ENCODE measurements at regions not wholly inside any gene's neighbourhood (a gene's known extent, or its start where the extent isn't known, plus 50 kb on each side); places are given as distances from the start of the nearest gene placed in this dataset.

DNA sequence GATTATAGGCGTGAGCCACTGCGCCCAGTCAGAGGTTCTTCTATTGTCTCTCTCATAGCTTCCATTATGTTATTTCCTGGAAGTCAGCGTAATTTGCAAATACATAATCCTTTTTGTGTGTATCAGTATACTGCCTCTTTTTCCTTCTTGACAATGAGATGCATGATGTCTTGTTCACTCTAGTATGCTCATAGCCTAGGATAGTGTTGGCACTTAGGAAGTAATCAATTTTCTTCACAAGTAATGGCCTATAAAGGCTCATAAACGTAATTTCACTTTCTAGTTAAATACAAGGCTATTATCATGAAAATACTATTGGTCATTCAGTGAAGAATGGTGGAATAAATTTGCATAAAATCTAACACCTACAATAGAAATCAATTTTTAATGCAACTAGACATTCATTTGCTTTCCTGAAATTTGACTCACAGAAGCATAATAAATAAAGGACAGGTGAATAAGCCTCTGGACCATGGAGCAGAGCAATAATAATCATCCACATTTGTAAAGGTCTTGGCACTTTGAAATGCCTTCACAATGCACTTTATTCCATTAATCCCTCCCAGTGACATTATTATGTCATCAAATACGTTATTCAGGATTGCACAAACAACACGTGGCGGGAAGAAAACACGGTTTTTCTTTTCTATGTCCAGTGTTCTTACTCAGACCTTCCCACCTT lies 366.9 kb upstream of the BTBD3 start:
- WGBS, 2 experiments (ENCODE audit: extremely low coverage in 1 of 2, insufficient coverage in 1 of 2, insufficient read length in 1 of 2, insufficient replicate concordance in 2 of 2, low coverage in 1 of 2, low lambda C conversion rate in 2 of 2, missing lambda C conversion rate in 1 of 2), result 85% methylated on average over 8 of the region's 8 CpGs; no CpG with 5 or more reads in 1 of the 2 experiments
- H3K14ac ChIP-seq (ENCODE audit: insufficient read length), result no peak overlapping the region
- FAIRE-seq, result no peak
- no peak for TF ChIP-seq CBX5 (IDR thresholded peaks at IDR 0.05; ENCODE audit: low read depth, low read length)
- no peak for TF ChIP-seq CEBPB (IDR thresholded peaks at IDR 0.05; ENCODE audit: low read depth, low read length)
- TF ChIP-seq FOSL1 (IDR thresholded peaks at IDR 0.05; ENCODE audit: insufficient read depth, low read depth, low read length), result no peak
- TF ChIP-seq TEAD4 (IDR thresholded peaks at IDR 0.05; ENCODE audit: low read depth, low read length), result no peak
- TF ChIP-seq RNF2 (IDR thresholded peaks at IDR 0.05; ENCODE audit: borderline replicate concordance, low read depth, low read length, missing control alignments, poor library complexity, severe bottlenecking), result no peak
- no peak for TF ChIP-seq BACH1 (IDR thresholded peaks at IDR 0.05; ENCODE audit: low read length)
- TF ChIP-seq, protein P1, sequence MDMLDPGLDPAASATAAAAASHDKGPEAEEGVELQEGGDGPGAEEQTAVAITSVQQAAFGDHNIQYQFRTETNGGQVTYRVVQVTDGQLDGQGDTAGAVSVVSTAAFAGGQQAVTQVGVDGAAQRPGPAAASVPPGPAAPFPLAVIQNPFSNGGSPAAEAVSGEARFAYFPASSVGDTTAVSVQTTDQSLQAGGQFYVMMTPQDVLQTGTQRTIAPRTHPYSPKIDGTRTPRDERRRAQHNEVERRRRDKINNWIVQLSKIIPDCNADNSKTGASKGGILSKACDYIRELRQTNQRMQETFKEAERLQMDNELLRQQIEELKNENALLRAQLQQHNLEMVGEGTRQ (IDR thresholded peaks at IDR 0.05; ENCODE audit: low read length), result no peak
- TF ChIP-seq TAF7 (optimal IDR thresholded peaks at IDR 0.05; ENCODE audit: borderline replicate concordance, low read depth, low read length), result no peak
- no peak for TF ChIP-seq POLR2A (IDR thresholded peaks at IDR 0.05; ENCODE audit: control extremely low read depth in 1 of 2, low read depth in 2 of 2, low read length in 2 of 2)
- TF ChIP-seq CHD2 (IDR thresholded peaks at IDR 0.05; ENCODE audit: low read length), result no peak
- TF ChIP-seq TAF1 (IDR thresholded peaks at IDR 0.05; ENCODE audit: low read depth, low read length), result no peak
- TF ChIP-seq BRCA1 (IDR thresholded peaks at IDR 0.05; ENCODE audit: low read depth, low read length), result no peak
- TF ChIP-seq GABPA (IDR thresholded peaks at IDR 0.05; ENCODE audit: borderline replicate concordance, insufficient read depth, low read length), result no peak

More for the DNA sequence above, 366.9 kb upstream of the BTBD3 start:
- no peak for DNase-seq (ENCODE audit: low read depth in 1 of 2, low spot score in 2 of 2)
- Histone ChIP-seq H4K8ac (ENCODE audit: extremely low read depth, insufficient read depth, low read length) (no peak overlapping the region), H3K27me3 (replicated peaks in 1 of 4; ENCODE audit: control insufficient read depth in 3 of 4, extremely low read depth in 1 of 4, insufficient read depth in 3 of 4, low read length in 3 of 4) (no peaks in the 10 kb centered on the region), H2BK5ac (ENCODE audit: low read depth, low read length) (no peak overlapping the region), H2BK20ac (ENCODE audit: low read length) (no peak overlapping the region), H3K27ac (ENCODE audit: low read depth, low read length) (no peak overlapping the region), H3K4me3 (ENCODE audit: extremely low read depth in 1 of 4, insufficient read depth in 2 of 4, low read depth in 3 of 4, low read length in 4 of 4) (no peak overlapping the region), H2BK120ac (replicated peaks; ENCODE audit: low read depth, low read length) (no peak overlapping the region), H2AK5ac (ENCODE audit: low read depth, low read length) (no peak overlapping the region), H3K4me1 (replicated peaks in 1 of 4; ENCODE audit: control insufficient read depth in 3 of 4, insufficient read depth in 4 of 4, low read length in 3 of 4) (no peaks in the 10 kb centered on the region), H3K79me1 (ENCODE audit: low read depth, low read length) (no peaks in the 10 kb centered on the region), H3K23me2 (ENCODE audit: low read depth, low read length) (no peaks in the 10 kb centered on the region), H3K9ac (replicated peaks in 1 of 4; ENCODE audit: extremely low read depth in 1 of 4, low read depth in 3 of 4, low read length in 3 of 4) (no peak overlapping the region), H2BK12ac (ENCODE audit: low read depth, low read length) (no peak overlapping the region), H4K20me1 (replicated peaks in 1 of 2; ENCODE audit: control insufficient read depth in 1 of 2, insufficient read depth in 2 of 2, low read length in 2 of 2) (no peaks in the 10 kb centered on the region), H3K79me2 (ENCODE audit: control insufficient read depth in 1 of 2, insufficient read depth in 2 of 2, low read length in 2 of 2) (no peaks in the 10 kb centered on the region), H4K5ac (ENCODE audit: insufficient read length, low read depth, low read length) (no peak overlapping the region), H3K9me3 (ENCODE audit: insufficient read depth in 2 of 2, low read depth in 1 of 2, low read length in 1 of 2) (no peaks in the 10 kb centered on the region), H3K18ac (ENCODE audit: extremely low read depth, low read length) (no peak overlapping the region), H3K56ac (replicated peaks; ENCODE audit: insufficient read length, low read depth, low read length) (no peak overlapping the region), H4K91ac (replicated peaks; ENCODE audit: insufficient read length, low read length) (no peak overlapping the region), H2AFZ (ENCODE audit: low read length) (no peak overlapping the region), H3K4me2 (ENCODE audit: insufficient read depth in 1 of 2, low read depth in 2 of 2, low read length in 2 of 2) (no peak overlapping the region), H3K23ac (ENCODE audit: insufficient read length) (no peak overlapping the region), H3K36me3 (ENCODE audit: control insufficient read depth in 2 of 4, insufficient read depth in 4 of 4, low read length in 3 of 4) (no peaks in the 10 kb centered on the region), H3K4ac (replicated peaks; ENCODE audit: insufficient read length, low read depth, low read length) (no peak overlapping the region), H2BK15ac (ENCODE audit: low read length) (no peak overlapping the region)
- CTCF ChIA-PET (ENCODE audit: partially characterized antibody), result no interaction called here
- POLR2A ChIA-PET (ENCODE audit: partially characterized antibody), result no interaction called here

All from H1 (cell line).